SH-SY5Y (cell line): ENCODE measurements at regions not wholly inside any gene's neighbourhood (a gene's known extent, or its start where the extent isn't known, plus 50 kb on each side); places are given as distances from the start of the nearest gene placed in this dataset.

ENCODE experiments used
- GATA2 ChIP-seq: IDR thresholded peaks from 2 replicates; pipeline ENCODE4 v1.6.1; 2011; ENCODE audit warnings: mild to moderate bottlenecking, low read depth, low read length
- GATA3 ChIP-seq: IDR thresholded peaks from 2 replicates; pipeline ENCODE4 v1.6.1; 2011; ENCODE audit warnings: low read depth, mild to moderate bottlenecking, low read length, moderate library complexity

- TF ChIP-seq GATA3 (no peak), GATA2 (no peak)
These were observed 307.9 kb downstream of the WDR11 start for GRCh38 chr10:121158988-121159579.

GRCh38 chr10:121159670-121160069 is 308.5 kb downstream of the WDR11 start:
- TF ChIP-seq GATA2 (no peak), GATA3 (no peak)

GRCh38 chr10:121165276-121165675 is 314.1 kb downstream of the WDR11 start:
- TF ChIP-seq GATA3 (no peak), GATA2 (no peak)

- TF ChIP-seq GATA3 (no peak), GATA2 (no peak)
These were observed 316.5 kb downstream of the WDR11 start for GRCh38 chr10:121167534-121168243.

GRCh38 chr10:121168545-121169216 is 317.5 kb downstream of the WDR11 start:
- TF ChIP-seq GATA2: no peak
- no peak for TF ChIP-seq GATA3

GRCh38 chr10:121169406-121169805 is 318.2 kb downstream of the WDR11 start:
- TF ChIP-seq GATA2: no peak
- TF ChIP-seq GATA3: no peak

GRCh38 chr10:121171825-121172787 is 320.9 kb downstream of the WDR11 start:
- TF ChIP-seq GATA2 (no peak), GATA3 (no peak)

- no peak for TF ChIP-seq GATA2
- TF ChIP-seq GATA3: no peak
These were observed 327.8 kb downstream of the WDR11 start for GRCh38 chr10:121179006-121179405.

- no peak for TF ChIP-seq GATA2
- TF ChIP-seq GATA3: no peak
These were observed 331.1 kb downstream of the WDR11 start for GRCh38 chr10:121182219-121182618.

GRCh38 chr10:121183236-121183635 is 332.1 kb downstream of the WDR11 start:
- TF ChIP-seq GATA2: no peak
- TF ChIP-seq GATA3: no peak

- no peak for TF ChIP-seq GATA3
These were observed 332.5 kb downstream of the WDR11 start for GRCh38 chr10:121183707-121184106.

- TF ChIP-seq GATA3 (no peak), GATA2 (no peak)
These were observed 334.8 kb downstream of the WDR11 start for GRCh38 chr10:121185816-121186455.

- TF ChIP-seq GATA3 (no peak), GATA2 (no peak)
These were observed 336.2 kb downstream of the WDR11 start for GRCh38 chr10:121187391-121187790.
